ENCODE measurements at regions not wholly inside any gene's neighbourhood (a gene's known extent, or its start where the extent isn't known, plus 50 kb on each side); places are given as distances from the start of the nearest gene placed in this dataset.

GRCh38 chr10:77712207-77712606 lies 74.6 kb upstream of the KCNMA1 start:
- DNase-seq: no peak
- Histone ChIP-seq H3K27ac (ENCODE audit: low read length in 2 of 2) (no peak overlapping the region), H3K4me2 (replicated peaks; ENCODE audit: low read depth, low read length, poor library complexity, severe bottlenecking) (no peak overlapping the region), H2AFZ (ENCODE audit: insufficient read depth, low read depth, low read length, poor library complexity, severe bottlenecking) (no peak overlapping the region), H3K27me3 (replicated peaks in 1 of 4; ENCODE audit: control extremely low read depth in 1 of 4, control insufficient read depth in 3 of 4, insufficient read depth in 4 of 4, low read length in 3 of 4) (peaks cover 0 to 15% (median 3%) of the 10 kb centered on the region in 4 experiments), H4K20me1 (ENCODE audit: control insufficient read depth, insufficient read depth, low read length, poor library complexity, severe bottlenecking) (no peaks in the 10 kb centered on the region), H3K79me2 (ENCODE audit: control insufficient read depth, insufficient read depth, low read length) (no peaks in the 10 kb centered on the region), H3K36me3 (replicated peaks in 1 of 2; ENCODE audit: control extremely low read depth in 1 of 2, control insufficient read depth in 1 of 2, extremely low read depth in 1 of 2, insufficient read depth in 2 of 2, low read length in 1 of 2) (no peaks in the 10 kb centered on the region), H3K4me1 (ENCODE audit: control insufficient read depth in 2 of 2, insufficient read depth in 2 of 2, low read length in 2 of 2) (peaks cover 7 to 17% of the 10 kb centered on the region in 2 donors), H3K9ac (ENCODE audit: low read length) (no peak overlapping the region), H3K4me3 (ENCODE audit: control extremely low read depth in 1 of 5, extremely low read depth in 1 of 5, insufficient read depth in 1 of 5, low read depth in 2 of 5, low read length in 4 of 5) (no peak overlapping the region), H3K9me3 (ENCODE audit: control extremely low read depth in 1 of 3, control insufficient read depth in 2 of 3, insufficient read depth in 1 of 3, low read length in 2 of 3) (no peaks in the 10 kb centered on the region)
- ChIA-PET CTCF (interaction anchor here (0.7 to 5.2 kb wide), 19 partner anchors 10 to 554 kb away, joined by 3 to 46 read pairs (median 4); no protein-coding TSS in a partner anchor), POLR2A (no interaction called here)
- Mint-ChIP-seq H3K4me3 (peak overlapping the region; percentile 58), H3K27ac (no peak overlapping the region), H3K27me3 (peaks cover 24% of the 10 kb centered on the region), H3K9me3 (ENCODE audit: insufficient read depth) (no peaks in the 10 kb centered on the region), H3K4me1 (peaks cover 15% of the 10 kb centered on the region)
- ATAC-seq (ENCODE audit: low read depth): no peak
- TF ChIP-seq CTCF (IDR thresholded peaks at IDR 0.05) (no peak), EZH2 (IDR thresholded peaks at IDR 0.05; ENCODE audit: borderline replicate concordance, insufficient read depth, low read depth, low read length, poor library complexity, severe bottlenecking) (no peak)
- WGBS (ENCODE audit: insufficient coverage): no CpG with 5 or more reads among the region's 1 CpG
- intact Hi-C loops (cut with micrococcal nuclease): no loop called here

- TF ChIP-seq EZH2 (IDR thresholded peaks at IDR 0.05; ENCODE audit: borderline replicate concordance, insufficient read depth, low read depth, low read length, poor library complexity, severe bottlenecking) (no peak), CTCF (IDR thresholded peaks at IDR 0.05) (peak; percentile 67)
- DNase-seq: no peak
- Histone ChIP-seq H2AFZ (ENCODE audit: insufficient read depth, low read depth, low read length, poor library complexity, severe bottlenecking) (peak overlapping the region; percentile 86), H3K9me3 (ENCODE audit: control extremely low read depth in 1 of 3, control insufficient read depth in 2 of 3, insufficient read depth in 1 of 3, low read length in 2 of 3) (no peaks in the 10 kb centered on the region), H3K4me1 (ENCODE audit: control insufficient read depth in 2 of 2, insufficient read depth in 2 of 2, low read length in 2 of 2) (peaks cover 7 to 17% of the 10 kb centered on the region in 2 donors), H3K27ac (ENCODE audit: low read length in 2 of 2) (no peak overlapping the region), H3K4me3 (ENCODE audit: control extremely low read depth in 1 of 5, extremely low read depth in 1 of 5, insufficient read depth in 1 of 5, low read depth in 2 of 5, low read length in 4 of 5) (no peak overlapping the region), H3K4me2 (replicated peaks; ENCODE audit: low read depth, low read length, poor library complexity, severe bottlenecking) (peak overlapping the region; percentile 76), H3K9ac (ENCODE audit: low read length) (peak overlapping the region; percentile 59), H3K79me2 (ENCODE audit: control insufficient read depth, insufficient read depth, low read length) (no peaks in the 10 kb centered on the region), H3K27me3 (replicated peaks in 1 of 4; ENCODE audit: control extremely low read depth in 1 of 4, control insufficient read depth in 3 of 4, insufficient read depth in 4 of 4, low read length in 3 of 4) (peaks cover 0 to 14% (median 3%) of the 10 kb centered on the region in 4 experiments), H4K20me1 (ENCODE audit: control insufficient read depth, insufficient read depth, low read length, poor library complexity, severe bottlenecking) (no peaks in the 10 kb centered on the region), H3K36me3 (replicated peaks in 1 of 2; ENCODE audit: control extremely low read depth in 1 of 2, control insufficient read depth in 1 of 2, extremely low read depth in 1 of 2, insufficient read depth in 2 of 2, low read length in 1 of 2) (no peaks in the 10 kb centered on the region)
- Mint-ChIP-seq H3K27ac (no peak overlapping the region), H3K27me3 (peaks cover 24% of the 10 kb centered on the region), H3K4me1 (peaks cover 15% of the 10 kb centered on the region), H3K9me3 (ENCODE audit: insufficient read depth) (no peaks in the 10 kb centered on the region), H3K4me3 (peak overlapping the region; percentile 58)
- intact Hi-C loops (cut with micrococcal nuclease): loop anchor here (1.0 to 2.0 kb wide), 2 partner anchors 537 to 547 kb away; no protein-coding TSS in a partner anchor
- CTCF ChIA-PET: interaction anchor here (0.7 to 5.2 kb wide), 25 partner anchors 8 to 553 kb away, joined by 3 to 46 read pairs (median 4); no protein-coding TSS in a partner anchor
- WGBS (ENCODE audit: insufficient coverage): 21% methylated on average over 7 of the region's 9 CpGs
- POLR2A ChIA-PET: no interaction called here
- ATAC-seq (ENCODE audit: low read depth): no peak
Measured at GRCh38 chr10:77711683-77712049, 74.1 kb upstream of the KCNMA1 start.
